Hematopoietic multipotent progenitor cell treated with erythropoietin and hydrocortisone succinate and interleukin-3 and kit ligand, for 6 days (in vitro differentiated cells): ENCODE measurements at regions not wholly inside any gene's neighbourhood (a gene's known extent, or its start where the extent isn't known, plus 50 kb on each side); places are given as distances from the start of the nearest gene placed in this dataset.
"Not testable (repeated sequence)": the region's sequence is repeated elsewhere in the genome, so short reads cannot be mapped to it uniquely, and the experiment has no call there.

Experiments used
- DNase-seq: peaks from one replicate; pipeline ENCODE4 v3.0.0-alpha.2; 2015

GRCh38 chr7:85392789-85393188, 205.9 kb upstream of the SEMA3D start:
- no peak for DNase-seq

GRCh38 chr7:85392326-85392725, 205.5 kb upstream of the SEMA3D start:
- no peak for DNase-seq

GRCh38 chr7:85386460-85386859, 199.6 kb upstream of the SEMA3D start:
- DNase-seq: no peak

- DNase-seq: no peak
These were observed 197.5 kb upstream of the SEMA3D start for GRCh38 chr7:85384392-85384791.

GRCh38 chr7:85381212-85381611, 194.4 kb upstream of the SEMA3D start:
- no peak for DNase-seq

GRCh38 chr7:85376589-85376988, 189.7 kb upstream of the SEMA3D start:
- no peak for DNase-seq

GRCh38 chr7:85356916-85357315, 170.1 kb upstream of the SEMA3D start:
- DNase-seq: no peak

- DNase-seq: no peak
These were observed 156.6 kb upstream of the SEMA3D start for GRCh38 chr7:85343484-85343883.

GRCh38 chr7:85342781-85343180, 155.9 kb upstream of the SEMA3D start:
- no peak for DNase-seq

GRCh38 chr7:85341973-85342372, 155.1 kb upstream of the SEMA3D start:
- no peak for DNase-seq

- DNase-seq: no peak
These were observed 154.3 kb upstream of the SEMA3D start for GRCh38 chr7:85341121-85341520.

- no peak for DNase-seq
These were observed 149.2 kb upstream of the SEMA3D start for GRCh38 chr7:85336086-85336485.

GRCh38 chr7:85335113-85335512, 148.3 kb upstream of the SEMA3D start:
- not testable (repeated sequence) for DNase-seq

GRCh38 chr7:85328456-85328998, 141.7 kb upstream of the SEMA3D start:
- DNase-seq: no peak

GRCh38 chr7:85324145-85324799, 137.4 kb upstream of the SEMA3D start:
- DNase-seq: no peak

- DNase-seq: no peak
These were observed 135.4 kb upstream of the SEMA3D start for GRCh38 chr7:85322252-85322651.

- no peak for DNase-seq
These were observed 134.0 kb upstream of the SEMA3D start for GRCh38 chr7:85320699-85321476.

GRCh38 chr7:85316489-85316888, 129.6 kb upstream of the SEMA3D start:
- no peak for DNase-seq

GRCh38 chr7:85310301-85310700, 123.4 kb upstream of the SEMA3D start:
- DNase-seq: no peak

- no peak for DNase-seq
These were observed 119.3 kb upstream of the SEMA3D start for GRCh38 chr7:85306115-85306514.

GRCh38 chr7:85294176-85294575, 107.3 kb upstream of the SEMA3D start:
- DNase-seq: no peak

- no peak for DNase-seq
These were observed 106.2 kb upstream of the SEMA3D start for GRCh38 chr7:85292908-85293576.

- DNase-seq: no peak
These were observed 103.4 kb upstream of the SEMA3D start for GRCh38 chr7:85290269-85290668.

- DNase-seq: no peak
These were observed 102.4 kb upstream of the SEMA3D start for GRCh38 chr7:85289279-85289678.
